HG02642 (cell line): ENCODE measurements at regions not wholly inside any gene's neighbourhood (a gene's known extent, or its start where the extent isn't known, plus 50 kb on each side); places are given as distances from the start of the nearest gene placed in this dataset.

ENCODE experiments used
- ATAC-seq: cut with Tn5 transposase; IDR thresholded peaks from one replicate; pipeline ENCODE4 v1.9.1; 2021; ENCODE audit warnings: mild to moderate bottlenecking; ENCODE audit not compliant: unreplicated experiment, poor library complexity

GRCh38 chr12:126358806-126359205 lies 1293.6 kb downstream of the AACS start:
- no peak for ATAC-seq

- ATAC-seq = no peak
These were observed 1294.0 kb downstream of the AACS start for GRCh38 chr12:126359216-126359615.

- ATAC-seq = no peak
These were observed 1296.6 kb downstream of the AACS start for GRCh38 chr12:126361804-126362203.

- no peak for ATAC-seq
These were observed 1297.3 kb downstream of the AACS start for GRCh38 chr12:126362493-126362892.

GRCh38 chr12:126362964-126363363 lies 1297.7 kb downstream of the AACS start:
- ATAC-seq = no peak

GRCh38 chr12:126369487-126370463 lies 1304.5 kb downstream of the AACS start:
- ATAC-seq = no peak

- ATAC-seq = no peak
These were observed 1318.3 kb downstream of the AACS start for GRCh38 chr12:126383506-126383905.

- ATAC-seq = no peak
These were observed 1318.9 kb downstream of the AACS start for GRCh38 chr12:126384026-126384564.

- ATAC-seq = no peak
These were observed 1320.5 kb downstream of the AACS start for GRCh38 chr12:126385785-126386184.

- ATAC-seq = no peak
These were observed 1324.1 kb downstream of the AACS start for GRCh38 chr12:126389220-126389841.

- ATAC-seq = no peak
These were observed 1324.7 kb downstream of the AACS start for GRCh38 chr12:126389961-126390360.

- no peak for ATAC-seq
These were observed 1325.8 kb downstream of the AACS start for GRCh38 chr12:126390969-126391566.

GRCh38 chr12:126396536-126396935 lies 1331.3 kb downstream of the AACS start:
- no peak for ATAC-seq

GRCh38 chr12:126397071-126397581 lies 1331.9 kb downstream of the AACS start:
- no peak for ATAC-seq

- no peak for ATAC-seq
These were observed 1332.4 kb downstream of the AACS start for GRCh38 chr12:126397660-126398059.

- ATAC-seq = no peak
These were observed 1335.6 kb downstream of the AACS start for GRCh38 chr12:126400831-126401230.

GRCh38 chr12:126404293-126404881 lies 1339.2 kb downstream of the AACS start:
- no peak for ATAC-seq

GRCh38 chr12:126418400-126418799 lies 1353.2 kb downstream of the AACS start:
- ATAC-seq = no peak

GRCh38 chr12:126419131-126419530 lies 1353.9 kb downstream of the AACS start:
- no peak for ATAC-seq

- ATAC-seq = no peak
These were observed 1359.5 kb downstream of the AACS start for GRCh38 chr12:126424696-126425095.
